Ovary (tissue), 3 donors: ENCODE measurements at regions not wholly inside any gene's neighbourhood (a gene's known extent, or its start where the extent isn't known, plus 50 kb on each side); places are given as distances from the start of the nearest gene placed in this dataset.

ENCODE experiments used
- CTCF ChIP-seq, 3 donors: fragments of 450-650 bp in 2 of 3; fragments of 200-600 bp in 1 of 3; IDR thresholded peaks; one replicate each; pipeline versions ENCODE4 v1.5.1 to v1.8.0; 2016 to 2022; ENCODE audit warnings: antibody characterized with exemption in 3 of 3, mild to moderate bottlenecking in 1 of 3
- EP300 ChIP-seq: sonication (generic); formaldehyde crosslinking; IDR thresholded peaks from one replicate; pipeline ENCODE4 v1.6.1; 2017; ENCODE audit warnings: antibody characterized with exemption
- donor health status: DM: no; HTN: no; CAD: no.

- no peak for TF ChIP-seq EP300
- no peak for TF ChIP-seq CTCF (IDR thresholded peaks at IDR 0.05)
Observed at GRCh38 chr4:20622701-20623100, 77.6 kb upstream of the PACRGL start.
